Lower leg skin (tissue), 3 donors: ENCODE measurements at regions not wholly inside any gene's neighbourhood (a gene's known extent, or its start where the extent isn't known, plus 50 kb on each side); places are given as distances from the start of the nearest gene placed in this dataset.

Experiments
- CTCF ChIP-seq, 3 donors: fragments of 450-650 bp; IDR thresholded peaks; one replicate each; pipeline ENCODE4 v1.5.1; 2016; ENCODE audit warnings: antibody characterized with exemption in 3 of 3, mild to moderate bottlenecking in 3 of 3, moderate library complexity in 2 of 3
- POLR2A ChIP-seq, 2 donors: fragments of 450-650 bp; IDR thresholded peaks; one replicate each; pipeline ENCODE4 v1.6.1; 2016 to 2017; ENCODE audit warnings: antibody characterized with exemption in 2 of 2, mild to moderate bottlenecking in 1 of 2, moderate library complexity in 1 of 2

- TF ChIP-seq CTCF (IDR thresholded peaks at IDR 0.05) = no peak
- TF ChIP-seq POLR2A (IDR thresholded peaks at IDR 0.05) = no peak
Measured at GRCh38 chr18:24810561-24811305, 350.3 kb downstream of the HRH4 start.
